ENCODE measurements at regions not wholly inside any gene's neighbourhood (a gene's known extent, or its start where the extent isn't known, plus 50 kb on each side); places are given as distances from the start of the nearest gene placed in this dataset.
"Not testable (repeated sequence)": the region's sequence is repeated elsewhere in the genome, so short reads cannot be mapped to it uniquely, and the experiment has no call there.

- Histone ChIP-seq H3K9ac (no peak overlapping the region), H3K27ac (no peak overlapping the region), H3K79me2 (no peaks in the 10 kb centered on the region), H3K27me3 (ENCODE audit: control insufficient read depth, insufficient read depth, low read length) (no peaks in the 10 kb centered on the region), H3K9me3 (ENCODE audit: control insufficient read depth, low read length) (no peaks in the 10 kb centered on the region), H3K4me1 (no peaks in the 10 kb centered on the region), H3K36me3 (ENCODE audit: control insufficient read depth, insufficient read depth, low read length) (no peaks in the 10 kb centered on the region), H2AFZ (no peak overlapping the region), H3K4me2 (ENCODE audit: low read length) (no peak overlapping the region), H3K4me3 (ENCODE audit: low read depth, low read length) (no peak overlapping the region)
- no peak for TF ChIP-seq CTCF (IDR thresholded peaks at IDR 0.05)
These were observed 509.0 kb upstream of the MIR17HG start for GRCh38 chr13:90838317-90838960.

GRCh38 chr13:90839061-90839460, 508.4 kb upstream of the MIR17HG start:
- Histone ChIP-seq H3K36me3 (ENCODE audit: control insufficient read depth, insufficient read depth, low read length) (no peaks in the 10 kb centered on the region), H3K27me3 (ENCODE audit: control insufficient read depth, insufficient read depth, low read length) (no peaks in the 10 kb centered on the region), H3K4me2 (ENCODE audit: low read length) (no peak overlapping the region), H3K9me3 (ENCODE audit: control insufficient read depth, low read length) (no peaks in the 10 kb centered on the region), H2AFZ (no peak overlapping the region), H3K9ac (no peak overlapping the region), H3K4me3 (ENCODE audit: low read depth, low read length) (no peak overlapping the region), H3K4me1 (no peaks in the 10 kb centered on the region), H3K79me2 (no peaks in the 10 kb centered on the region), H3K27ac (no peak overlapping the region)
- TF ChIP-seq CTCF (IDR thresholded peaks at IDR 0.05): no peak

GRCh38 chr13:90846936-90847335, 500.6 kb upstream of the MIR17HG start:
- Histone ChIP-seq H3K79me2 (no peaks in the 10 kb centered on the region), H3K9me3 (ENCODE audit: control insufficient read depth, low read length) (no peaks in the 10 kb centered on the region), H3K27me3 (ENCODE audit: control insufficient read depth, insufficient read depth, low read length) (no peaks in the 10 kb centered on the region), H3K36me3 (ENCODE audit: control insufficient read depth, insufficient read depth, low read length) (no peaks in the 10 kb centered on the region), H3K4me2 (ENCODE audit: low read length) (no peak overlapping the region), H3K4me1 (no peaks in the 10 kb centered on the region), H3K27ac (no peak overlapping the region), H3K9ac (no peak overlapping the region), H3K4me3 (ENCODE audit: low read depth, low read length) (no peak overlapping the region), H2AFZ (no peak overlapping the region)
- no peak for TF ChIP-seq CTCF (IDR thresholded peaks at IDR 0.05)

- not testable (repeated sequence) for H3K27me3 ChIP-seq (ENCODE audit: control insufficient read depth, insufficient read depth, low read length); H3K4me3 ChIP-seq (ENCODE audit: low read depth, low read length); H3K4me2 ChIP-seq (ENCODE audit: low read length); H3K9me3 ChIP-seq (ENCODE audit: control insufficient read depth, low read length); H3K79me2 ChIP-seq; H3K27ac ChIP-seq; H2AFZ ChIP-seq; H3K36me3 ChIP-seq (ENCODE audit: control insufficient read depth, insufficient read depth, low read length); H3K9ac ChIP-seq; H3K4me1 ChIP-seq
These were observed 493.8 kb upstream of the MIR17HG start for GRCh38 chr13:90853666-90854065.

GRCh38 chr13:90857921-90858320, 489.6 kb upstream of the MIR17HG start:
- Histone ChIP-seq H3K27ac (no peak overlapping the region), H3K4me1 (no peaks in the 10 kb centered on the region), H3K9me3 (ENCODE audit: control insufficient read depth, low read length) (no peaks in the 10 kb centered on the region), H3K9ac (no peak overlapping the region), H3K27me3 (ENCODE audit: control insufficient read depth, insufficient read depth, low read length) (no peaks in the 10 kb centered on the region), H3K36me3 (ENCODE audit: control insufficient read depth, insufficient read depth, low read length) (no peaks in the 10 kb centered on the region), H3K4me3 (ENCODE audit: low read depth, low read length) (no peak overlapping the region), H3K4me2 (ENCODE audit: low read length) (no peak overlapping the region), H2AFZ (no peak overlapping the region), H3K79me2 (no peaks in the 10 kb centered on the region)
- no peak for TF ChIP-seq CTCF (IDR thresholded peaks at IDR 0.05)

All from parathyroid adenoma (tissue), 2 donors.